ENCODE measurements at regions not wholly inside any gene's neighbourhood (a gene's known extent, or its start where the extent isn't known, plus 50 kb on each side); places are given as distances from the start of the nearest gene placed in this dataset.

DNA sequence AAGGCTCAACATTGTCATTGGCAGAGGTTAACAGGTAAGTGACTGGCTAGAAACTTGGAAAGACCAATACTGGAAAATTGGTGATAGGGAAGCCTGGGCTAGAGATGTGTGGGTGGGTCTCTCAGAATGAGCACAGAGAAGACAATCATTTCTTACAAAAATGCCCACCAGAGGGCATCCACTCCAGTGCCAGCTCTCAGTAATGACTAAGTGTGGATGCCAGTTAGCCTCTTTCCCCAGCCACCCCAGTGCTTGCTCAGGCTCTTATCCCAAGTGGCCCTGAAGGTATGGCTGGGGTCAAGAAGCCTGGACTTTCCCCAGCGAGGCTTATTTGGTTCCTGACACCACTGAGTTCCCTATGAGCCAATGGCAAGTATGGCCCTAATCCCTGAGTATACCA, 115.9 kb upstream of the ST8SIA2 start:
- TF ChIP-seq, protein P1, sequence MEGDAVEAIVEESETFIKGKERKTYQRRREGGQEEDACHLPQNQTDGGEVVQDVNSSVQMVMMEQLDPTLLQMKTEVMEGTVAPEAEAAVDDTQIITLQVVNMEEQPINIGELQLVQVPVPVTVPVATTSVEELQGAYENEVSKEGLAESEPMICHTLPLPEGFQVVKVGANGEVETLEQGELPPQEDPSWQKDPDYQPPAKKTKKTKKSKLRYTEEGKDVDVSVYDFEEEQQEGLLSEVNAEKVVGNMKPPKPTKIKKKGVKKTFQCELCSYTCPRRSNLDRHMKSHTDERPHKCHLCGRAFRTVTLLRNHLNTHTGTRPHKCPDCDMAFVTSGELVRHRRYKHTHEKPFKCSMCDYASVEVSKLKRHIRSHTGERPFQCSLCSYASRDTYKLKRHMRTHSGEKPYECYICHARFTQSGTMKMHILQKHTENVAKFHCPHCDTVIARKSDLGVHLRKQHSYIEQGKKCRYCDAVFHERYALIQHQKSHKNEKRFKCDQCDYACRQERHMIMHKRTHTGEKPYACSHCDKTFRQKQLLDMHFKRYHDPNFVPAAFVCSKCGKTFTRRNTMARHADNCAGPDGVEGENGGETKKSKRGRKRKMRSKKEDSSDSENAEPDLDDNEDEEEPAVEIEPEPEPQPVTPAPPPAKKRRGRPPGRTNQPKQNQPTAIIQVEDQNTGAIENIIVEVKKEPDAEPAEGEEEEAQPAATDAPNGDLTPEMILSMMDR (CRISPR knock-in tag; IDR thresholded peaks at IDR 0.05) = no peak
- TF ChIP-seq MEIS1 (CRISPR knock-in tag; IDR thresholded peaks at IDR 0.05; ENCODE audit: borderline replicate concordance) (no peak), ZNF562 (CRISPR knock-in tag; IDR thresholded peaks at IDR 0.05; ENCODE audit: borderline replicate concordance) (no peak)

Data from HepG2 (cell line).